Psoas muscle (tissue), 7 donors: ENCODE measurements at regions not wholly inside any gene's neighbourhood (a gene's known extent, or its start where the extent isn't known, plus 50 kb on each side); places are given as distances from the start of the nearest gene placed in this dataset.

Experiments used
- ATAC-seq, 4 donors: fragments of 200-7000 bp; cut with Tn5 transposase; one replicate each; pipeline ENCODE4 v1.9.1; 2020; ENCODE audit warnings: moderate library complexity in 3 of 4, mild to moderate bottlenecking in 2 of 4
- DNase-seq, 2 donors: peaks; one replicate each; pipeline ENCODE4 v3.0.0-alpha.2; 2020
- H3K27ac ChIP-seq: fragments of 200-600 bp; one replicate; pipeline ENCODE4 v1.8.0; 2022
- H3K27me3 ChIP-seq, 3 donors: fragments of 200-600 bp in 1 of 3; one replicate each; pipeline versions ENCODE4 v1.6.1 to v1.8.0; 2013 to 2022; ENCODE audit warnings: low read length in 2 of 3, mild to moderate bottlenecking in 2 of 3, moderate library complexity in 1 of 3; ENCODE audit not compliant: insufficient read depth in 3 of 3
- H3K36me3 ChIP-seq, 2 donors: fragments of 200-600 bp in 1 of 2; one replicate each; pipeline versions ENCODE4 v1.6.1 to v1.8.0; 2013 to 2022; ENCODE audit warnings: low read depth in 1 of 2, mild to moderate bottlenecking in 1 of 2, moderate library complexity in 1 of 2; ENCODE audit not compliant: insufficient read depth in 1 of 2
- H3K4me1 ChIP-seq: fragments of 200-600 bp; one replicate; pipeline ENCODE4 v1.8.0; 2022
- H3K4me3 ChIP-seq: fragments of 200-600 bp; one replicate; pipeline ENCODE4 v1.8.0; 2022; ENCODE audit warnings: mild to moderate bottlenecking
- H3K9me3 ChIP-seq: fragments of 200-600 bp; one replicate; pipeline ENCODE4 v1.8.0; 2022
- CTCF ChIP-seq: fragments of 200-600 bp; IDR thresholded peaks from one replicate; pipeline ENCODE4 v1.8.0; 2022; ENCODE audit warnings: antibody characterized with exemption
- WGBS, 3 donors: extraction: QIAGEN DNeasy Blood & Tissue Kit; methylation state at CpG; one replicate each; pipeline versions ENCODE4 v1.1.6 to v1.1.7; 2013; 5-methylcytosine and 5-hydroxymethylcytosine counted together
- intact Hi-C, 2 donors: fragments of 100-400 bp; cut with DNase I; formaldehyde crosslinking; loops; one replicate each; pipeline versions ENCODE4 v1.11.0 to v1.14.2; 2022
- donor health status: healthy with polysubstance abuse.
- donor health status: DM: no; HTN: no; CAD: no; lungs with moderate emphysema.
- donor health status: Bipolar disorder and iron deficiency.
- donor health status: healthy.
- donor health status: DM: yes; HTN: yes; CAD: no.
- donor health status: DM: no; HTN: no; CAD: no.
- donor health status: DM: yes; HTN: yes; CAD: no.

GRCh38 chr2:66240286-66240685, 194.6 kb upstream of the MEIS1 start:
- intact Hi-C loops, result no loop called here
- Histone ChIP-seq H3K36me3 (no peaks in the 10 kb centered on the region), H3K9me3 (no peaks in the 10 kb centered on the region), H3K27me3 (peaks cover 0 to 8% (median 2%) of the 10 kb centered on the region in 3 donors), H3K4me3 (no peak overlapping the region), H3K4me1 (no peaks in the 10 kb centered on the region), H3K27ac (no peak overlapping the region)
- WGBS, 3 donors, result 9 to 16% (median 14%) methylated on average over 3 of the region's 3 CpGs
- DNase-seq, result no peak
- peak in 2 of 4 donors; percentile 41 to 58 for ATAC-seq
- no peak for TF ChIP-seq CTCF

GRCh38 chr2:66239655-66240054, 195.3 kb upstream of the MEIS1 start:
- TF ChIP-seq CTCF, result no peak
- Histone ChIP-seq H3K4me1 (no peaks in the 10 kb centered on the region), H3K4me3 (no peak overlapping the region), H3K36me3 (no peaks in the 10 kb centered on the region), H3K9me3 (no peaks in the 10 kb centered on the region), H3K27ac (no peak overlapping the region), H3K27me3 (peaks cover 0 to 8% (median 2%) of the 10 kb centered on the region in 3 donors)
- DNase-seq (peak; percentile 37 to 69), ATAC-seq (peak in 2 of 4 donors; percentile 42 to 67)
- 14 to 31% (median 19%) methylated on average over 7 of the region's 7 CpGs for WGBS, 3 donors
- intact Hi-C loops, result no loop called here

- H3K36me3 ChIP-seq, result no peaks in the 10 kb centered on the region
- no peaks in the 10 kb centered on the region for H3K4me1 ChIP-seq
- no peak for TF ChIP-seq CTCF
- intact Hi-C loops, result no loop called here
- 36 to 56% (median 39%) methylated on average over 6 of the region's 6 CpGs for WGBS, 3 donors
- ATAC-seq, result no peak
- peaks cover 0 to 8% (median 2%) of the 10 kb centered on the region in 3 donors for H3K27me3 ChIP-seq
- no peak for DNase-seq
- H3K4me3 ChIP-seq, result no peak overlapping the region
- no peaks in the 10 kb centered on the region for H3K9me3 ChIP-seq
- H3K27ac ChIP-seq, result no peak overlapping the region
Measured at GRCh38 chr2:66237803-66238379, 197.0 kb upstream of the MEIS1 start.

DNA sequence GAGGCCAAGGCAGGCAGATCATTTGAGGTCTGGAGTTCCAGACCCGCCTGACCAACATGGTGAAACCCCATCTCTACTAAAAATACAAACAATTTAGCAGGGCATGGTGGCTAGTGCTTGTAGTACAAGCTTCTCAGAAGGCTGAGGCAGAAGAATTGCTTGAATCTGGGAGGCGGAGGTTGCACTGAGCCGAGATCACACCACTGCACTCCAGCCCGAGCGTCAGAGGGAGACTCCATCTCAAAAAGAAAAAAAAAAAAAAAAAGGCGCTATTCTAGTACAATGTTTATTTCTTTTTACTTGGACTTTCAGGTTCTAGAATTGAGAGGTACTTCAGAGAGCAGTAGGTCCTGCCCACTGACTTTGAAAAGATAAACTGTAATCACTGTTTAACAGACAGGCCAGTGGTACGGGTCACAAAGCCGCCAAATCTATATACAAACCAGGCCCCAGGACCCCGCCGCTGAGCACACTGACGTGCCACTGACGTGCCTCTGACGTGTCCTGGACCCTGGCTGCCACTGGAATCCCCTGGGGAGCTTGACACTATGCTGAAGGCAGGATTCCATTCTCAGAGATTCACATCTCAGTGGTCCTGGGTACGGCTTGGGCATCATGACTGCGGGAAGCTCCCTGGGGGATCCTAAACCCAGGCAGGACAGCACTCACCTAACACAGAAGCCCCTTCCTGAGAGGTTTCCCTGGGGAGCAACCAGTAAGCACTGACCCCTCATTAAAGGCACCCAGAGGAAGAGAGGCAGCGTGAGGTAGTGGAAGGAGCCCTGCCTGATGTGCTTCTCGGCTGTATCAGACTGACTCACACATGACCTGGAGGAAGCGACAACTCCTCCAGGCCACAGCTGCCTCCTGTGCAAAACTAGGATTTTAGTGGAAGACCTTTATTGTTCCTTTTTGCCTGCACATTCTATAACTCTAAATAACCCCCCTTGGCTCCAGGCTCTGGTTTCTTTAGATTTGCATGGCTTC, 197.8 kb upstream of the MEIS1 start:
- no peaks in the 10 kb centered on the region for H3K36me3 ChIP-seq
- intact Hi-C loops, result no loop called here
- DNase-seq (no peak), ATAC-seq (no peak)
- no peak overlapping the region for H3K4me3 ChIP-seq
- peaks cover 0 to 8% (median 2%) of the 10 kb centered on the region in 3 donors for H3K27me3 ChIP-seq
- 88 to 91% (median 90%) methylated on average over 18 of the region's 18 CpGs for WGBS, 3 donors
- no peaks in the 10 kb centered on the region for H3K9me3 ChIP-seq
- no peak overlapping the region for H3K27ac ChIP-seq
- TF ChIP-seq CTCF, result no peak
- H3K4me1 ChIP-seq, result no peaks in the 10 kb centered on the region
